ENCODE measurements at regions not wholly inside any gene's neighbourhood (a gene's known extent, or its start where the extent isn't known, plus 50 kb on each side); places are given as distances from the start of the nearest gene placed in this dataset.

DNA sequence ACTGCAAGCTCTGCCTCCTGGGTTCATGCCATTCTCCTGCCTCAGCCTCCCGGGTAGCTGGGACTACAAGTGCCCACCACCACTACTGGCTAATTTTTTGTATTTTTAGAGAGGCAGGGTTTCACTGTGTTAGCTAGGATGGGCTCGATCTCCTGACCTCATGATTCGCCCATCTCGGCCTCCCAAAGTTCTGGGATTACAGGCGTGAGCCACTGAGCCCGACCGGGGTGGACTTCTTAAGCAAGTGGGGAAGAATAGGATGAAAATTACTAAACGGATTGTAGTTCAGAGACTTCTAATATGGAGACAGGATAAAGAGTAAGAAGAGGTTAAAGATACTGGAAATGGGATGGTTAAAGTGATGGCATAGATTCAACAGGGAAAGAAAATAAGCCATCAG lies 132.3 kb upstream of the IRX2 start:
- no peaks in the 10 kb centered on the region for H3K4me1 ChIP-seq
- no peak for TF ChIP-seq POLR2A (IDR thresholded peaks at IDR 0.05)
- TF ChIP-seq CTCF (IDR thresholded peaks at IDR 0.05), result no peak
- no peak for TF ChIP-seq POLR2AphosphoS5 (IDR thresholded peaks at IDR 0.05)
- no peak for TF ChIP-seq EP300 (IDR thresholded peaks at IDR 0.05; ENCODE audit: low read depth)
- peaks cover 9 to 13% of the 10 kb centered on the region in 2 donors for H3K9me3 ChIP-seq
- intact Hi-C loops (cut with DNase I; ENCODE audit: low total_unique reads), result no loop called here
- no peaks in the 10 kb centered on the region for H3K36me3 ChIP-seq
- in situ Hi-C loops (cut with MboI; ENCODE audit: low pct_ligation_motif_present in 1 of 4, low pct_unique_long_range_greater_than_20kb in 1 of 4, low sequenced_read_pairs in 3 of 4), result no loop called here
- no peaks in the 10 kb centered on the region for H3K27me3 ChIP-seq
- no peak for DNase-seq
- 82% methylated on average over 8 of the region's 8 CpGs; no CpG with 5 or more reads in 1 of the 2 donors for WGBS, 2 donors (ENCODE audit: low coverage in 1 of 2)
- H3K27ac ChIP-seq, result no peak overlapping the region
- H3K4me3 ChIP-seq, result no peak overlapping the region

- H3K4me3 ChIP-seq, result no peak overlapping the region
- H3K9me3 ChIP-seq, result peaks cover 9 to 14% of the 10 kb centered on the region in 2 donors
- no peaks in the 10 kb centered on the region for H3K4me1 ChIP-seq
- no peak overlapping the region for H3K27ac ChIP-seq
- H3K36me3 ChIP-seq, result no peaks in the 10 kb centered on the region
- 62 to 69% methylated on average over 1 of the region's 1 CpG for WGBS, 2 donors (ENCODE audit: low coverage in 1 of 2)
- intact Hi-C loops (cut with DNase I; ENCODE audit: low total_unique reads), result no loop called here
- in situ Hi-C loops (cut with MboI; ENCODE audit: low pct_ligation_motif_present in 1 of 4, low pct_unique_long_range_greater_than_20kb in 1 of 4, low sequenced_read_pairs in 3 of 4), result no loop called here
- no peak for TF ChIP-seq POLR2AphosphoS5 (IDR thresholded peaks at IDR 0.05)
- TF ChIP-seq EP300 (IDR thresholded peaks at IDR 0.05; ENCODE audit: low read depth), result no peak
- no peak for TF ChIP-seq POLR2A (IDR thresholded peaks at IDR 0.05)
- TF ChIP-seq CTCF (IDR thresholded peaks at IDR 0.05), result no peak
- DNase-seq, result no peak
- H3K27me3 ChIP-seq, result no peaks in the 10 kb centered on the region
These were observed 128.2 kb upstream of the IRX2 start for GRCh38 chr5:2879701-2880100.

DNA sequence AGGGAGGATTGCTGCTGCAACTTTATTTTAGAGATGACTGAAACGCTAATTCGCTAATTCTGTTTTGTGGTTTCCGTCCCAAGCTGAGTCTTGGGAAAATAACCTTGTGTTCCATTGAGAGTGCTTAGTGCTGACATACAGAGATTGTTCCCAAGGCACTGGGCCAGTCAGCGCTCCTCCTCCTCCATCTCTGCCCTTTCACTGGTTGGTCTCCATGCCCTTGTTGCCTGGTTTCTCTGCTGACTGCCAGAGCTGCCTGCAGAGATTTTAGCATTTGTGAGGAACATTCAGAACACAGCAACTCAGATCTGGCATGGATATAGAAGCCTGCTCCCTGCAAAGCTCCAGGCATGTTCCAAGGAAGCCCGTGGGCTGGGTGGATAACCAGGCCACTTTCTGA lies 126.0 kb upstream of the IRX2 start:
- intact Hi-C loops (cut with DNase I; ENCODE audit: low total_unique reads) (no loop called here), in situ Hi-C loops (cut with MboI; ENCODE audit: low pct_ligation_motif_present in 1 of 4, low pct_unique_long_range_greater_than_20kb in 1 of 4, low sequenced_read_pairs in 3 of 4) (no loop called here)
- H3K4me3 ChIP-seq, result no peak overlapping the region
- no peaks in the 10 kb centered on the region for H3K36me3 ChIP-seq
- H3K9me3 ChIP-seq, result peaks cover 9 to 14% of the 10 kb centered on the region in 2 donors
- H3K27ac ChIP-seq, result no peak overlapping the region
- DNase-seq, result no peak
- H3K4me1 ChIP-seq, result no peaks in the 10 kb centered on the region
- no peaks in the 10 kb centered on the region for H3K27me3 ChIP-seq
- TF ChIP-seq CTCF (IDR thresholded peaks at IDR 0.05) (no peak), EP300 (IDR thresholded peaks at IDR 0.05; ENCODE audit: low read depth) (no peak), POLR2AphosphoS5 (IDR thresholded peaks at IDR 0.05) (no peak), POLR2A (IDR thresholded peaks at IDR 0.05) (no peak)
- 87 to 88% methylated on average over 4 to 5 of the region's 5 CpGs for WGBS, 2 donors (ENCODE audit: low coverage in 1 of 2)

DNA sequence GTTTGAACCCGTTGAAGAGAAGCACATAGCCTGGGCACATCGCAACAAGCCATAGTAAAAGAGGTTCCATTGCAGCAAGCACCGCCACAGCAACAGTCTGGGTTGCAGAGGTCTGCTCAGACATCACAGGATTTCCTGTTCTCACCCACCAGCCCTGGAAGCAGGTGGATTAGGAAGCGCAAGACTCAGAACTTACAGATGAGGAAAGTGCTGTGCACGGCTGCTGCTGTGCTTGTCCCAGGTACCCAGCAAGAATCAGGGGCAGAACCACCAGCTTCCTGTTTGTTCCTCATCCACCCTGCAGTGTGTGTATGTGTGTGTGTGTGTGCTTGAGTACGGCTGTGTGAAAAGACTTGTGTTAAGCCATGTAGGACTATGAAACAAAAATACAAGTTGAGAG lies 124.7 kb upstream of the IRX2 start:
- Histone ChIP-seq H3K27ac (no peak overlapping the region), H3K9me3 (peaks cover 9 to 14% of the 10 kb centered on the region in 2 donors), H3K4me1 (no peaks in the 10 kb centered on the region), H3K4me3 (no peak overlapping the region), H3K27me3 (no peaks in the 10 kb centered on the region), H3K36me3 (no peaks in the 10 kb centered on the region)
- no peak for DNase-seq
- intact Hi-C loops (cut with DNase I; ENCODE audit: low total_unique reads), result no loop called here
- WGBS, 2 donors (ENCODE audit: low coverage in 1 of 2), result 77 to 85% methylated on average over 2 to 6 of the region's 6 CpGs
- no peak for TF ChIP-seq EP300 (IDR thresholded peaks at IDR 0.05; ENCODE audit: low read depth)
- no peak for TF ChIP-seq POLR2AphosphoS5 (IDR thresholded peaks at IDR 0.05)
- TF ChIP-seq POLR2A (IDR thresholded peaks at IDR 0.05), result no peak
- no peak for TF ChIP-seq CTCF (IDR thresholded peaks at IDR 0.05)
- in situ Hi-C loops (cut with MboI; ENCODE audit: low pct_ligation_motif_present in 1 of 4, low pct_unique_long_range_greater_than_20kb in 1 of 4, low sequenced_read_pairs in 3 of 4), result no loop called here

Data from transverse colon (tissue), 4 donors.